ES-I3 (cell line): ENCODE measurements at regions not wholly inside any gene's neighbourhood (a gene's known extent, or its start where the extent isn't known, plus 50 kb on each side); places are given as distances from the start of the nearest gene placed in this dataset.

ENCODE experiments used
- H3K36me3 ChIP-seq: 2 replicates; pipeline ENCODE4 v1.6.1; 2013; ENCODE audit warnings: mild to moderate bottlenecking, low read length, control low read depth, moderate library complexity; ENCODE audit not compliant: insufficient read depth
- H3K4me1 ChIP-seq: 2 replicates; pipeline ENCODE4 v1.6.1; 2013; ENCODE audit warnings: mild to moderate bottlenecking, control low read depth, low read length; ENCODE audit not compliant: insufficient read depth
- H3K9ac ChIP-seq: 2 replicates; pipeline ENCODE4 v1.6.1; 2013; ENCODE audit warnings: low read depth, mild to moderate bottlenecking, low read length, moderate library complexity
- H3K9me3 ChIP-seq: 2 replicates; pipeline ENCODE4 v1.6.1; 2013; ENCODE audit warnings: mild to moderate bottlenecking, low read length, moderate library complexity; ENCODE audit not compliant: control insufficient read depth, insufficient read depth

GRCh38 chr9:115507148-115507547 is 389.2 kb upstream of the TNC start:
- Histone ChIP-seq H3K36me3 (no peaks in the 10 kb centered on the region), H3K9me3 (no peaks in the 10 kb centered on the region)

GRCh38 chr9:115513148-115513547 is 395.2 kb upstream of the TNC start:
- Histone ChIP-seq H3K4me1 (peaks cover 28% of the 10 kb centered on the region), H3K36me3 (peaks cover 14% of the 10 kb centered on the region)

More at GRCh38 chr9:115507148-115507547, 389.2 kb upstream of the TNC start:
- Histone ChIP-seq H3K4me1 (peaks cover 13% of the 10 kb centered on the region; the same call in 1 of the 2 replicates), H3K9ac (no peak overlapping the region)

GRCh38 chr9:115514454-115514853 is 396.5 kb upstream of the TNC start:
- H3K36me3 ChIP-seq, result peaks cover 18% of the 10 kb centered on the region
- peaks cover 28% of the 10 kb centered on the region for H3K4me1 ChIP-seq
- no peak overlapping the region for H3K9ac ChIP-seq
- no peaks in the 10 kb centered on the region for H3K9me3 ChIP-seq

More at GRCh38 chr9:115513148-115513547, 395.2 kb upstream of the TNC start:
- H3K9me3 ChIP-seq, result no peaks in the 10 kb centered on the region
- H3K9ac ChIP-seq, result no peak overlapping the region

GRCh38 chr9:115517335-115518075 is 399.5 kb upstream of the TNC start:
- peaks cover 30% of the 10 kb centered on the region for H3K36me3 ChIP-seq
- no peak overlapping the region for H3K9ac ChIP-seq

GRCh38 chr9:115520646-115521045 is 402.7 kb upstream of the TNC start:
- H3K9ac ChIP-seq, result no peak overlapping the region
- H3K9me3 ChIP-seq, result no peaks in the 10 kb centered on the region
- H3K4me1 ChIP-seq, result no peaks in the 10 kb centered on the region
- peaks cover 41% of the 10 kb centered on the region for H3K36me3 ChIP-seq

More at GRCh38 chr9:115517335-115518075, 399.5 kb upstream of the TNC start:
- Histone ChIP-seq H3K4me1 (peaks cover 15% of the 10 kb centered on the region), H3K9me3 (no peaks in the 10 kb centered on the region)

- H3K9ac ChIP-seq, result no peak overlapping the region
- H3K36me3 ChIP-seq, result peaks cover 29% of the 10 kb centered on the region
- no peaks in the 10 kb centered on the region for H3K9me3 ChIP-seq
- H3K4me1 ChIP-seq, result no peaks in the 10 kb centered on the region
Measured at GRCh38 chr9:115522912-115523311, 405.0 kb upstream of the TNC start.

GRCh38 chr9:115524453-115525059 is 406.6 kb upstream of the TNC start:
- H3K9me3 ChIP-seq, result no peaks in the 10 kb centered on the region
- H3K4me1 ChIP-seq, result no peaks in the 10 kb centered on the region
- peaks cover 23% of the 10 kb centered on the region for H3K36me3 ChIP-seq
- no peak overlapping the region for H3K9ac ChIP-seq

GRCh38 chr9:115525111-115526058 is 407.4 kb upstream of the TNC start:
- Histone ChIP-seq H3K36me3 (peaks cover 18% of the 10 kb centered on the region), H3K9ac (no peak overlapping the region), H3K9me3 (no peaks in the 10 kb centered on the region), H3K4me1 (no peaks in the 10 kb centered on the region)

GRCh38 chr9:115531410-115532125 is 413.6 kb upstream of the TNC start:
- Histone ChIP-seq H3K4me1 (no peaks in the 10 kb centered on the region), H3K9me3 (no peaks in the 10 kb centered on the region), H3K9ac (no peak overlapping the region), H3K36me3 (no peaks in the 10 kb centered on the region; the same call in 1 of the 2 replicates)

- Histone ChIP-seq H3K9ac (no peak overlapping the region), H3K36me3 (no peaks in the 10 kb centered on the region; the same call in 1 of the 2 replicates), H3K9me3 (no peaks in the 10 kb centered on the region), H3K4me1 (no peaks in the 10 kb centered on the region)
Measured at GRCh38 chr9:115533511-115533910, 415.6 kb upstream of the TNC start.

- Histone ChIP-seq H3K9me3 (no peaks in the 10 kb centered on the region), H3K36me3 (no peaks in the 10 kb centered on the region), H3K9ac (no peak overlapping the region), H3K4me1 (no peaks in the 10 kb centered on the region)
Measured at GRCh38 chr9:115540091-115540490, 422.1 kb upstream of the TNC start.

GRCh38 chr9:115543511-115543910 is 425.6 kb upstream of the TNC start:
- H3K9ac ChIP-seq, result no peak overlapping the region
- H3K36me3 ChIP-seq, result no peaks in the 10 kb centered on the region
- H3K9me3 ChIP-seq, result no peaks in the 10 kb centered on the region
- H3K4me1 ChIP-seq, result no peaks in the 10 kb centered on the region

- no peak overlapping the region for H3K9ac ChIP-seq
- peaks cover 11% of the 10 kb centered on the region; the same call in 1 of the 2 replicates for H3K4me1 ChIP-seq
- H3K9me3 ChIP-seq, result no peaks in the 10 kb centered on the region
- H3K36me3 ChIP-seq, result no peaks in the 10 kb centered on the region
Measured at GRCh38 chr9:115548609-115549260, 430.8 kb upstream of the TNC start.
